Activated naive CD4-positive, alpha-beta T cell treated with anti-CD3 and anti-CD28 coated beads for 36 hours (primary cell): ENCODE measurements at regions not wholly inside any gene's neighbourhood (a gene's known extent, or its start where the extent isn't known, plus 50 kb on each side); places are given as distances from the start of the nearest gene placed in this dataset.
A peak's percentile ranks its signal among the peaks of the same experiment; 100 is the strongest.
"Not testable (repeated sequence)": the region's sequence is repeated elsewhere in the genome, so short reads cannot be mapped to it uniquely, and the experiment has no call there.

ENCODE experiments used
- CTCF ChIA-PET: fragments of 350-600 bp; sonication (Branson Sonifier 250); formaldehyde crosslinking; loops from one replicate; lab custom pipeline; 2021; ENCODE audit warnings: antibody characterized with exemption; lab: Charles Lee
- DNase-seq: peaks from one replicate; pipeline ENCODE4 v3.0.0-alpha.2; 2020
- H3K27ac Mint-ChIP-seq: one replicate; pipeline ENCODE4 v1.8.0; 2021; ENCODE audit warnings: mild to moderate bottlenecking, mixed read lengths
- H3K27me3 Mint-ChIP-seq: one replicate; pipeline ENCODE4 v1.8.0; 2021; ENCODE audit warnings: low read depth, mixed read lengths
- H3K36me3 Mint-ChIP-seq: one replicate; pipeline ENCODE4 v1.8.0; 2021; ENCODE audit warnings: low read depth, mixed read lengths
- H3K4me1 Mint-ChIP-seq: one replicate; pipeline ENCODE4 v1.8.0; 2021; ENCODE audit warnings: low read depth, mixed read lengths
- H3K4me3 Mint-ChIP-seq: one replicate; pipeline ENCODE4 v1.8.0; 2021; ENCODE audit warnings: mild to moderate bottlenecking, moderate library complexity, mixed read lengths
- H3K9me3 Mint-ChIP-seq: one replicate; pipeline ENCODE4 v1.8.0; 2021; ENCODE audit warnings: mixed read lengths
- intact Hi-C: fragments of 100-400 bp; cut with micrococcal nuclease; formaldehyde crosslinking; loops from one replicate; pipeline ENCODE4 v1.15.1; 2023

DNA sequence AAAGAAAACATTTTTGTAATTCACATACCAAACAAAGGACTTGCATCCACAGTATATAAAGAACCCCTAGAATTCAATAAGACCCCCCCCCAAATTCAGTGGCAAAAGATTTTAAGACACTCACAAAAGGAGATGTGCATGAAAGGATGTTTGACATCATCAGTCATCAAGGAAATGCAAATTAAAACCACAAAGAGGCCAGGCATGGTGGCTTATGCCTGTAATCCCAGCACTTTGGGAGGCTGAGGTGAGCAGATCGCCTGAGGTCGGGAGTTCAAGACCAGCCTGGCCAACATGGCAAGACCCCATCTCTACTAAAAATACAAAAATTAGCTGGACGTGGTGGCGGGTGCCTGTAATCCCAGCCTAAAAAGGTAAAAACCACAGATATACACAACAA lies 61.3 kb downstream of the AIPL1 start:
- peaks cover 21% of the 10 kb centered on the region for H3K4me1 Mint-ChIP-seq
- H3K36me3 Mint-ChIP-seq, CTCF ChIA-PET, H3K4me3 Mint-ChIP-seq, H3K9me3 Mint-ChIP-seq: not testable (repeated sequence)
- peak overlapping the region; percentile 86 for H3K27ac Mint-ChIP-seq
- peak; percentile 52 for DNase-seq
- intact Hi-C loops, result loop anchor here (5.0 kb wide), 2 partner anchors 39 to 279 kb away; partner anchors contain the start of genes C17orf100 and MED31
- H3K27me3 Mint-ChIP-seq, result peaks cover 17% of the 10 kb centered on the region

DNA sequence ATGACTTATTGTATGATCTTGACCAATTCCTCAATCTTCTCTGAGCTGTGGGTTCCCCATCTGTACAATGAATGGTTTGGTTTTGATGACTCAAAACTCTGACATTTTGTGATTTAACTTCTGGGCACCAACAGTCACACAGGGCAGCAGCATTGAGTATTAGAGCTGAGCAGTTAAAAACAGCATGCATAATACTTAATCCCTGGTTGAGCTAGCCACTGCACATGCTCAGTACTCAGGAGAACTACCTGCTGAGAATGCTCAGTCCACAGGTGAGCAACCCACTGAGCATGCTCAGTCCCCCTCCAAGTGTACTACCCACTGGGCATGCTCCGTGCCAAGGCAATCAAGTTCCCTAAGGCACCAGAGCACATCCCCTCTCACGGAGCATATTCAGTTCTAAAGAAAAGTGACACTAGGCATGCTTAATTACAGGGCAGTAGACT lies 68.7 kb downstream of the AIPL1 start:
- Mint-ChIP-seq H3K27ac (no peak overlapping the region), H3K9me3 (no peaks in the 10 kb centered on the region), H3K27me3 (peaks cover 45% of the 10 kb centered on the region), H3K36me3 (no peaks in the 10 kb centered on the region), H3K4me3 (no peak overlapping the region), H3K4me1 (no peaks in the 10 kb centered on the region)
- intact Hi-C loops, result no loop called here
- no peak for DNase-seq
- CTCF ChIA-PET, result no interaction called here

DNA sequence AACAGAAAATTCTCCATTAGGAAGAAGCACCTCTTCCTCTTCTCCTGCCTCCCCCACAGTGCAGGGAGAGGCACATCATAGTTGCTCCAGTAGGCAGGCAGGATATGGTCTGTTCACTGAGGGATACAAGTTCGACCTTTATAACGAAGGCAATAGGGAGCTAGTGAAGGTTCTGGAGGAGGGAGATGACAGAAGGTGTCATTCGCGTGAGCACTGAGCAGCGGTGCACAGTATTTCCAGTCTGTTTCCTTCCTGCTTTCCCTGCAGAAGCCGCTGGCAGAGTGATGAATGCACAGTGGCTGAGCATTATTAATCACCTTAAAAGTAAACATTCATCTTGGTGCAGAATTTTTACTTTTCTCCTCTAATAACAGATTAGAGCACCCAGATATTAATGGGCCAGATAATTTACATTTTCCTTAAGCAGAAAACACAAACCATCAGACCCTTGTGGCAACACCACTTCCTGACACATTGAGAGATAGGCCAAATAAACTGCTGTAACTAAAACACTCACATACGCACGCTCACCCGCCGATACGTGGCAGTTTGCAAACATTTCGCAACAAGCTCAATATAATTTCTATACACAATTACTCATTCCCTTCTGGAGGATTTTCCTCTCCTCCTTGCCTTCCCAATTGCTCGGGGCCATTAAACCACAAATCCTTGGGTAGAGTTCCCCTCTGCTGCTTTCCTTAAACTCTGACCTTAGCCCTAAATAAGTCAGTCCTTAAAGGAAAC lies 69.5 kb downstream of the AIPL1 start:
- Mint-ChIP-seq H3K27ac (no peak overlapping the region), H3K4me1 (no peaks in the 10 kb centered on the region), H3K9me3 (no peaks in the 10 kb centered on the region), H3K36me3 (no peaks in the 10 kb centered on the region), H3K4me3 (no peak overlapping the region), H3K27me3 (peaks cover 42% of the 10 kb centered on the region)
- intact Hi-C loops, result no loop called here
- CTCF ChIA-PET, result no interaction called here
- no peak for DNase-seq

- no peak for DNase-seq
- CTCF ChIA-PET, result no interaction called here
- intact Hi-C loops, result no loop called here
- no peak overlapping the region for H3K27ac Mint-ChIP-seq
- H3K4me3 Mint-ChIP-seq, result no peak overlapping the region
- H3K36me3 Mint-ChIP-seq, result no peaks in the 10 kb centered on the region
- no peaks in the 10 kb centered on the region for H3K9me3 Mint-ChIP-seq
- no peaks in the 10 kb centered on the region for H3K4me1 Mint-ChIP-seq
- peaks cover 46% of the 10 kb centered on the region for H3K27me3 Mint-ChIP-seq
Observed at GRCh38 chr17:6361733-6362132, 73.2 kb downstream of the AIPL1 start.

- Mint-ChIP-seq H3K4me1 (no peaks in the 10 kb centered on the region), H3K36me3 (no peaks in the 10 kb centered on the region), H3K4me3 (no peak overlapping the region), H3K9me3 (no peaks in the 10 kb centered on the region), H3K27ac (no peak overlapping the region), H3K27me3 (peaks cover 41% of the 10 kb centered on the region)
- CTCF ChIA-PET, result no interaction called here
- intact Hi-C loops, result no loop called here
- DNase-seq, result no peak
Observed at GRCh38 chr17:6358131-6358530, 76.8 kb downstream of the AIPL1 start.

GRCh38 chr17:6356562-6356961 lies 78.4 kb downstream of the AIPL1 start:
- intact Hi-C loops, result no loop called here
- H3K4me1 Mint-ChIP-seq, result no peaks in the 10 kb centered on the region
- peaks cover 38% of the 10 kb centered on the region for H3K27me3 Mint-ChIP-seq
- CTCF ChIA-PET, result no interaction called here
- H3K27ac Mint-ChIP-seq, result no peak overlapping the region
- no peaks in the 10 kb centered on the region for H3K9me3 Mint-ChIP-seq
- H3K36me3 Mint-ChIP-seq, result no peaks in the 10 kb centered on the region
- DNase-seq, result no peak
- no peak overlapping the region for H3K4me3 Mint-ChIP-seq

- CTCF ChIA-PET, result no interaction called here
- no peaks in the 10 kb centered on the region for H3K36me3 Mint-ChIP-seq
- no peak overlapping the region for H3K4me3 Mint-ChIP-seq
- H3K4me1 Mint-ChIP-seq, result no peaks in the 10 kb centered on the region
- intact Hi-C loops, result no loop called here
- no peak overlapping the region for H3K27ac Mint-ChIP-seq
- H3K27me3 Mint-ChIP-seq, result peaks cover 37% of the 10 kb centered on the region
- H3K9me3 Mint-ChIP-seq, result no peaks in the 10 kb centered on the region
- no peak for DNase-seq
Observed at GRCh38 chr17:6355196-6355595, 79.7 kb downstream of the AIPL1 start.

DNA sequence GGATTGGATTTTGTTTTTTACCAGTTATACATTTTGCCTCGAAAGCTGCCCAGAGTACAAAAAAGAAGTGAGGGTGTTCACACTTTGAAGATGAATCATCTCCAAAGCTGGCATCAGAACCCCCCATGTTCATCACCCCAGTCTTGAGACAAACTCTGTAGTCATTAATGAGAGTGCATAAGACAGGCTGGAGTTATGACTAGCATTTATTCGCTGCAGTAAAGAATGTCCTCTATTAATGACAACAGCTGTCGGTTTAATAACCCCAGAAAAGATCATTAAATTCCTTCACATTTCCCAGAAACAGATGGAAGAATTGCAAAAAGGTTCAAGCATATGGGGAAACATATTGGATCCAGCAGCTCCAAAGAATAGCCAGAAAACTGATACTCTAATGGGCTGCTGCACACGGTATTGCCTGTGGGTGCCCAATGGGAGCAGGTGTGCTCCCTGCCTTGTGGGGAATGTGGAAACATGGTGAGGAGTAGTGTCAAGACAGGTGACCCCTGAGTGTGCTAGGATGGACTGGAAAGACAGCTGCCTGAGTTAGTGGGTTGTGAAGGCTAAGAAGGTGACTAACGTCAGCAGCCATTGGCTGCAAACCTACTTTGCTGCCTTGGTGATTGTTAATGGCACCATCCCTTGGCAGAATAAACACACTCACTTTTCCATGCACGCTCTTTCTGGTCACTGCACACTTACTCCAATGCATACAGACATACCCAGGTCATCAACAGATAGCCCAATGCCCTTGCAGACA lies 81.9 kb downstream of the AIPL1 start:
- Mint-ChIP-seq H3K27ac (no peak overlapping the region), H3K4me3 (no peak overlapping the region), H3K4me1 (no peaks in the 10 kb centered on the region), H3K27me3 (peaks cover 38% of the 10 kb centered on the region), H3K9me3 (no peaks in the 10 kb centered on the region), H3K36me3 (no peaks in the 10 kb centered on the region)
- CTCF ChIA-PET, result no interaction called here
- intact Hi-C loops, result no loop called here
- DNase-seq, result no peak

DNA sequence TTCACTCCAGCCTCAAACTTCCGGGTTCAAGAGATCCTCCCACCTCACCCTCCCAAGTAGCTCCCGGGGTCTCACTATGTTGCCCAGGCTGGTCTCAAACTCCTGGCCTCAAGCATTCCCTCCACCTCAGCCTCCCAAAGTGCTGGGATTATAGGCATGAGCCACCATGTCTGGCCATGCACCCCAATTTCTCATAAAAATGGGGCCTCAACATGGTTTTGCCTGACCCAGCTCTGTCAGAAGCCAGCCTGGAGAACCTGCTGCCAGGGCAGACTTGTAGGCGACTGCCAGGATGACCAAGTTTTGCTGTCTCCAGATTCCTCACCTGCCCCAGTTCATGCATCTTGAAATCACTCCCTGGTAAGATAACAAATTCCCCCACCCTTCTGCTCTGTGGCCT lies 82.9 kb downstream of the AIPL1 start:
- DNase-seq, result no peak
- Mint-ChIP-seq H3K27ac (no peak overlapping the region), H3K27me3 (peaks cover 41% of the 10 kb centered on the region), H3K9me3 (no peaks in the 10 kb centered on the region), H3K4me1 (no peaks in the 10 kb centered on the region), H3K36me3 (no peaks in the 10 kb centered on the region), H3K4me3 (no peak overlapping the region)
- CTCF ChIA-PET, result no interaction called here
- intact Hi-C loops, result no loop called here

DNA sequence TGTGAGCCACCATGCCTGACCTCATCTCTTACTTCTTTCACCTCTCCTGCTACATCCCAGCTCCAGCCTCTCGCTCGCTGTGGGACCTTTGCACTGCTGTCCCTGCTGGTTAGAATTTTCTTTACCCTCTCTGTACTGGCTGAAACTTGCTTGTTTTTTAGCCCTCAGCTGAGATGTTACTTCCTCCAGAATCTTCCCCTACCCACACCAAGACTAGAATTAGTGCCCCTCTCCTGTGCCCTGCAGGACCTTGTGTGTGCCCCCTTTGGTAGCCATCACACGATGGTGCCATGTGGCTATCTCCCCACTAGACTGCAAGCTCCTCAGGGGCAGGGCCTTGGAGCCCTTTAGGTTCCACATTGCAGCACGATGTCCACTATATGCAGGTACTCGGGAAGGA lies 84.1 kb downstream of the AIPL1 start:
- H3K27me3 Mint-ChIP-seq, result peaks cover 31% of the 10 kb centered on the region
- intact Hi-C loops, result no loop called here
- H3K27ac Mint-ChIP-seq, result no peak overlapping the region
- no peak overlapping the region for H3K4me3 Mint-ChIP-seq
- CTCF ChIA-PET, result no interaction called here
- H3K4me1 Mint-ChIP-seq, result no peaks in the 10 kb centered on the region
- no peaks in the 10 kb centered on the region for H3K9me3 Mint-ChIP-seq
- H3K36me3 Mint-ChIP-seq, result no peaks in the 10 kb centered on the region
- no peak for DNase-seq

DNA sequence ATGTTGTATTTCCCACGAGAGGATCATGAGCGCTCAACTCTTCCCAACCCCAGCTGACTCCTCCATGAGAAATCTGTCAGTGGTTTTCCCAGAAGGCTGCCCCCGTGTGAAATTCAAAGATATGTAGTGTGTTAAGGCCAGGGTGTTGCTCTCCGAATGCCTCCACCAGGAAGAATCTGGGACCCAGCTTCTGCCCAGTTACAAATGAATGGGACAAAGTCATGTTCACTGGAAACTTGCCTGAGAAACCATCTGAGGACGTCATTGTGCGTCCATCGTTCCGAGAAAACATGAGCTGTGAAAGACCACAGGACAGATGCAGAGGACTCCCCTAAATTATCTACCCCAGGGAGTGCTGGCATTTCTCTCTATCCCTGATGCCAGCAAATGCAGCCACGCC lies 86.0 kb downstream of the AIPL1 start:
- H3K36me3 Mint-ChIP-seq, result no peaks in the 10 kb centered on the region
- no peak overlapping the region for H3K4me3 Mint-ChIP-seq

DNA sequence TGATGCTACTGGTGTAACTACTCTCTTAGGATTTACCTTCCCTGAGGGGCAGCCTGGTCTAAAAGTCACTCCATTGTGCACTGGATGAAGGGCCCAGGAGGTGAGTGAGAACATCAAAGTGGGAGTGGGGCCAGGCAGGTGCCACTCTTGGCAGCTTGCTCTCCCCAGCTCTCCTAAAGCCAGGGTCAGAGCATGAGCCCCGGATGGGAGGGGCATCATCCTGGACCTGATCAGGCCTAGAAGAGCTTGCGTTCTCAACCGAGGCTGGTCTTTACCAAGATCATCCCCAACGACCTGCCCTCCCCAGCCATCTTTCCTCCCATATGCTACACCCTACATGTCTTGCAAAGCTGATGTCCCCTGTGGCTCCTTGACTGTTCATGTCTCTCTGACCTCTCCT lies 87.1 kb downstream of the AIPL1 start:
- CTCF ChIA-PET, result no interaction called here
- Mint-ChIP-seq H3K27ac (no peak overlapping the region), H3K36me3 (no peaks in the 10 kb centered on the region), H3K4me1 (no peaks in the 10 kb centered on the region), H3K9me3 (no peaks in the 10 kb centered on the region), H3K27me3 (peaks cover 19% of the 10 kb centered on the region), H3K4me3 (no peak overlapping the region)
- DNase-seq, result no peak
- intact Hi-C loops, result no loop called here

More for the DNA sequence above, 86.0 kb downstream of the AIPL1 start:
- no peaks in the 10 kb centered on the region for H3K9me3 Mint-ChIP-seq
- CTCF ChIA-PET, result no interaction called here
- H3K27ac Mint-ChIP-seq, result no peak overlapping the region
- H3K4me1 Mint-ChIP-seq, result no peaks in the 10 kb centered on the region
- DNase-seq, result no peak
- peaks cover 23% of the 10 kb centered on the region for H3K27me3 Mint-ChIP-seq
- intact Hi-C loops, result no loop called here

DNA sequence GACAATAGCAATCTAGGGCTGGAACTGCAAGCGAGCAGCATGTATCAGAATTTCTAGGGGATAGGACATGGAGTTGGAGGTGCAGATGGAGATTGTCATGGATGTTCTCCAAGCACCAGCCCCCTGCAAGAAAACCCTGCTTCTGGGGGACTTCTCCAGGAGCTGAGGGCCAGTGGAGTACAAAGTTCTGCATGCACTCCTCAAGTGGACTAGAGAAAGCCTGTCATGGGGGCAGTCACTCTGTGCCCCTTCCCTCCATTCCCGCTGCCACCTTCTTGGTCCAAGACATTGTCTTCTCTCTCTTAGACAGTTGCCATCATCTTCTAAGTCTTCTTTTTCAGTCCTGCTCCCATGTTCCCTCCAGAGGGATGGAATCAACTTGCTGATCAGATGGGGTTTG lies 87.9 kb downstream of the AIPL1 start:
- Mint-ChIP-seq H3K4me3 (no peak overlapping the region), H3K4me1 (no peaks in the 10 kb centered on the region), H3K9me3 (no peaks in the 10 kb centered on the region), H3K27me3 (peaks cover 19% of the 10 kb centered on the region), H3K36me3 (no peaks in the 10 kb centered on the region), H3K27ac (no peak overlapping the region)
- DNase-seq, result no peak
- CTCF ChIA-PET, result no interaction called here
- intact Hi-C loops, result no loop called here
